ENCODE measurements at regions not wholly inside any gene's neighbourhood (a gene's known extent, or its start where the extent isn't known, plus 50 kb on each side); places are given as distances from the start of the nearest gene placed in this dataset.

GRCh38 chr22:19605508-19606331 is 81.5 kb upstream of the CLDN5 start:
- no peaks in the 10 kb centered on the region for H3K36me3 ChIP-seq (ENCODE audit: insufficient read depth, low read length)
- no peak overlapping the region for H3K9ac ChIP-seq (ENCODE audit: low read depth, low read length)
- H2AFZ ChIP-seq (ENCODE audit: low read depth, low read length), result no peak overlapping the region
- no peak overlapping the region for H3K27ac ChIP-seq (ENCODE audit: low read length)
- H4K20me1 ChIP-seq (ENCODE audit: insufficient read depth, low read length), result no peaks in the 10 kb centered on the region
- DNase-seq (no peak), ATAC-seq (ENCODE audit: insufficient read depth, low read depth) (no peak)
- no peak for TF ChIP-seq EZH2 (IDR thresholded peaks at IDR 0.05; ENCODE audit: borderline replicate concordance, low read depth, low read length, severe bottlenecking)
- TF ChIP-seq CTCF (IDR thresholded peaks at IDR 0.05; ENCODE audit: borderline replicate concordance, extremely low read depth, low read length, poor library complexity, severe bottlenecking), result no peak
- H3K79me2 ChIP-seq (ENCODE audit: insufficient read depth, low read length), result no peaks in the 10 kb centered on the region
- no peaks in the 10 kb centered on the region for H3K4me1 ChIP-seq (ENCODE audit: insufficient read depth, low read length)
- H3K4me3 ChIP-seq (ENCODE audit: low read depth in 1 of 2, low read length in 2 of 2), result no peak overlapping the region
- H3K4me2 ChIP-seq (ENCODE audit: insufficient read depth, low read length), result no peak overlapping the region
- H3K27me3 ChIP-seq (ENCODE audit: insufficient read depth, low read length, poor library complexity), result peaks cover 8% of the 10 kb centered on the region
- no peaks in the 10 kb centered on the region for H3K9me3 ChIP-seq (ENCODE audit: insufficient read depth, low read length, severe bottlenecking)

GRCh38 chr22:19606332-19607191 is 82.4 kb upstream of the CLDN5 start:
- H3K9ac ChIP-seq (ENCODE audit: low read depth, low read length), result no peak overlapping the region
- H3K9me3 ChIP-seq (ENCODE audit: insufficient read depth, low read length, severe bottlenecking), result no peaks in the 10 kb centered on the region
- H4K20me1 ChIP-seq (ENCODE audit: insufficient read depth, low read length), result no peaks in the 10 kb centered on the region
- DNase-seq (no peak), ATAC-seq (ENCODE audit: insufficient read depth, low read depth) (no peak)
- H2AFZ ChIP-seq (ENCODE audit: low read depth, low read length), result no peak overlapping the region
- H3K27ac ChIP-seq (ENCODE audit: low read length), result no peak overlapping the region
- TF ChIP-seq EZH2 (IDR thresholded peaks at IDR 0.05; ENCODE audit: borderline replicate concordance, low read depth, low read length, severe bottlenecking) (no peak), CTCF (IDR thresholded peaks at IDR 0.05; ENCODE audit: borderline replicate concordance, extremely low read depth, low read length, poor library complexity, severe bottlenecking) (no peak)
- H3K4me1 ChIP-seq (ENCODE audit: insufficient read depth, low read length), result no peaks in the 10 kb centered on the region
- H3K79me2 ChIP-seq (ENCODE audit: insufficient read depth, low read length), result no peaks in the 10 kb centered on the region
- H3K4me2 ChIP-seq (ENCODE audit: insufficient read depth, low read length), result no peak overlapping the region
- peaks cover 8% of the 10 kb centered on the region for H3K27me3 ChIP-seq (ENCODE audit: insufficient read depth, low read length, poor library complexity)
- H3K4me3 ChIP-seq (ENCODE audit: low read depth in 1 of 2, low read length in 2 of 2), result no peak overlapping the region
- H3K36me3 ChIP-seq (ENCODE audit: insufficient read depth, low read length), result no peaks in the 10 kb centered on the region

GRCh38 chr22:19607192-19608002 is 83.2 kb upstream of the CLDN5 start:
- Histone ChIP-seq H3K36me3 (ENCODE audit: insufficient read depth, low read length) (no peaks in the 10 kb centered on the region), H3K27me3 (ENCODE audit: insufficient read depth, low read length, poor library complexity) (peaks cover 8% of the 10 kb centered on the region), H3K27ac (ENCODE audit: low read length) (no peak overlapping the region), H3K4me3 (ENCODE audit: low read depth in 1 of 2, low read length in 2 of 2) (no peak overlapping the region), H4K20me1 (ENCODE audit: insufficient read depth, low read length) (no peaks in the 10 kb centered on the region), H3K79me2 (ENCODE audit: insufficient read depth, low read length) (no peaks in the 10 kb centered on the region), H3K9ac (ENCODE audit: low read depth, low read length) (no peak overlapping the region), H3K4me2 (ENCODE audit: insufficient read depth, low read length) (no peak overlapping the region), H2AFZ (ENCODE audit: low read depth, low read length) (no peak overlapping the region), H3K9me3 (ENCODE audit: insufficient read depth, low read length, severe bottlenecking) (no peaks in the 10 kb centered on the region), H3K4me1 (ENCODE audit: insufficient read depth, low read length) (no peaks in the 10 kb centered on the region)
- ATAC-seq (ENCODE audit: insufficient read depth, low read depth) (peak; percentile 76), DNase-seq (peak; percentile 33)
- TF ChIP-seq EZH2 (IDR thresholded peaks at IDR 0.05; ENCODE audit: borderline replicate concordance, low read depth, low read length, severe bottlenecking) (no peak), CTCF (IDR thresholded peaks at IDR 0.05; ENCODE audit: borderline replicate concordance, extremely low read depth, low read length, poor library complexity, severe bottlenecking) (no peak)
